Hematopoietic multipotent progenitor cell treated with erythropoietin and hydrocortisone succinate and interleukin-3 and kit ligand, for 8 days (in vitro differentiated cells): ENCODE measurements at regions not wholly inside any gene's neighbourhood (a gene's known extent, or its start where the extent isn't known, plus 50 kb on each side); places are given as distances from the start of the nearest gene placed in this dataset.
"Not testable (repeated sequence)": the region's sequence is repeated elsewhere in the genome, so short reads cannot be mapped to it uniquely, and the experiment has no call there.

Experiments used
- DNase-seq: peaks from one replicate; pipeline ENCODE4 v3.0.0-alpha.2; 2015

GRCh38 chr2:182646763-182647498 lies 69.1 kb upstream of the DNAJC10 start:
- no peak for DNase-seq

DNA sequence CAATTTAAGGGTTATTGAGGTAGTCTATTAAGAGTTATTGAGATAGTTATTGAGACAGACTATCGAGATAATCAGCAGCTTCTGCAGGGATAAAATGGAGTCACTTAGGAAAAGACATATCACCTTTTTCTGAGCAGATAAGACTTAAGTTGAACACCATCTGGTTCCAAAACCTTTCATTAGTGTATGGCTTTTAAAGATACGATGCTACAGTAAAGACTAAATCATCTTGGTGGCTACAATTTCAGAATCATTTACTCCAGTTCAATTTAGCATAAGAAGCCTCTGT lies 68.6 kb upstream of the DNAJC10 start:
- DNase-seq, result no peak

- peak; percentile 10 for DNase-seq
These were observed 66.7 kb upstream of the DNAJC10 start for GRCh38 chr2:182649316-182649715.

DNA sequence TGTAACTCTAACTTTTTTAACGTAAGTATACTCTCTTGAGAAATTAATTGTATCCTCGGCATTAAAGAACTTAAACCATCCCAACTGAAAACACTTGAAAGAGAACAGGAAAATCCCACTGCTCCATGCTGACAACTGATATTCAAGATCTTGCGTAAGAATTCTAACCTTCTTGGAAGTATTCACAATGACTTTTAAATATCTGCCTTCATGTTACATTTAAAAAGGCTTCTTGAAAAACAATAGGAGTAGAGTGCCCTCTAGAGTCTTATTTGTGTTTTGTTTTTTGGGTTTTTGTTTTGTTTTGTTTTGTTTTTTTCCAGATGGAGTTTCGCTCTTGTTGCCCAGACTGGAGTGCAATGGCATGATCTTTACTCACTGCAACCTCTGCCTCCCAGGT lies 65.4 kb upstream of the DNAJC10 start:
- peak; percentile 61 for DNase-seq

GRCh38 chr2:182652326-182652725 lies 63.7 kb upstream of the DNAJC10 start:
- no peak for DNase-seq

- DNase-seq, result no peak
These were observed 60.3 kb upstream of the DNAJC10 start for GRCh38 chr2:182655750-182656149.

GRCh38 chr2:182664212-182664611 lies 51.8 kb upstream of the DNAJC10 start:
- no peak for DNase-seq

GRCh38 chr2:182665500-182665899 lies 50.6 kb upstream of the DNAJC10 start:
- DNase-seq, result not testable (repeated sequence)
